GM23248 (cell line): ENCODE measurements at regions not wholly inside any gene's neighbourhood (a gene's known extent, or its start where the extent isn't known, plus 50 kb on each side); places are given as distances from the start of the nearest gene placed in this dataset.

Experiments used
- DNase-seq: peaks from one replicate; pipeline ENCODE4 v3.0.0-alpha.2; 2015
- H2AFZ ChIP-seq: fragments of 200-600 bp; sonication (generic); 2 replicates; pipeline ENCODE4 v1.6.1; 2016; ENCODE audit warnings: antibody characterized with exemption
- H3F3A ChIP-seq: fragments of 200-600 bp; sonication (generic); 2 replicates; pipeline ENCODE4 v1.6.1; 2016; ENCODE audit warnings: mild to moderate bottlenecking, antibody characterized with exemption, mixed run types; ENCODE audit not compliant: insufficient read depth
- H3K27ac ChIP-seq: fragments of 200-600 bp; sonication (generic); 2 replicates; pipeline ENCODE4 v1.5.1; 2016; ENCODE audit warnings: mild to moderate bottlenecking
- H3K27me3 ChIP-seq: fragments of 200-600 bp; sonication (generic); replicated peaks from 2 replicates; pipeline ENCODE4 v1.6.1; 2016; ENCODE audit warnings: mild to moderate bottlenecking; ENCODE audit not compliant: insufficient read depth
- H3K36me3 ChIP-seq: fragments of 200-600 bp; sonication (generic); 2 replicates; pipeline ENCODE4 v1.6.1; 2016; ENCODE audit warnings: low read depth, mild to moderate bottlenecking
- H3K4me1 ChIP-seq: fragments of 200-600 bp; sonication (generic); 2 replicates; pipeline ENCODE4 v1.6.1; 2016; ENCODE audit warnings: mild to moderate bottlenecking; ENCODE audit not compliant: insufficient read depth
- H3K4me2 ChIP-seq: fragments of 200-600 bp; sonication (generic); one replicate; pipeline ENCODE4 v1.6.1; 2016; ENCODE audit warnings: mild to moderate bottlenecking; ENCODE audit not compliant: unreplicated experiment
- H3K4me3 ChIP-seq: fragments of 200-600 bp; sonication (generic); 2 replicates; pipeline ENCODE4 v1.5.1; 2016; ENCODE audit warnings: mild to moderate bottlenecking
- H3K79me2 ChIP-seq: fragments of 200-600 bp; sonication (generic); 2 replicates; pipeline ENCODE4 v1.6.1; 2016; ENCODE audit warnings: mild to moderate bottlenecking; ENCODE audit not compliant: insufficient read depth
- H3K9ac ChIP-seq: fragments of 200-600 bp; sonication (generic); 2 replicates; pipeline ENCODE4 v1.6.1; 2016; ENCODE audit warnings: mild to moderate bottlenecking
- H3K9me2 ChIP-seq: fragments of 200-600 bp; sonication (generic); 2 replicates; pipeline ENCODE4 v1.6.1; 2016; ENCODE audit warnings: mixed run types, mild to moderate bottlenecking, moderate library complexity; ENCODE audit not compliant: insufficient read depth
- H3K9me3 ChIP-seq: fragments of 200-600 bp; sonication (generic); one replicate; pipeline ENCODE4 v1.6.1; 2017; ENCODE audit warnings: low read depth
- H4K20me1 ChIP-seq: fragments of 200-600 bp; sonication (generic); 2 replicates; pipeline ENCODE4 v1.6.0; 2016; ENCODE audit not compliant: insufficient read depth
- EZH2 ChIP-seq: fragments of 200-600 bp; sonication (generic); IDR thresholded peaks from 2 replicates; pipeline ENCODE4 v1.6.1; 2018; ENCODE audit warnings: antibody characterized with exemption, mild to moderate bottlenecking; ENCODE audit not compliant: insufficient read depth, poor library complexity, severe bottlenecking
- EZH2phosphoT487 ChIP-seq: fragments of 200-600 bp; sonication (generic); IDR thresholded peaks from 2 replicates; pipeline ENCODE4 v1.6.1; 2018; ENCODE audit warnings: antibody characterized with exemption, moderate library complexity, mild to moderate bottlenecking, low read depth; ENCODE audit not compliant: insufficient read depth
- WGBS, 2 experiments: methylation state at CpG; one replicate each; pipeline ENCODE4 v1.1.6; 2015 to 2017; ENCODE audit warnings: low lambda C conversion rate in 2 of 2, low coverage in 1 of 2; ENCODE audit errors: missing lambda C conversion rate in 2 of 2; 5-methylcytosine and 5-hydroxymethylcytosine counted together
- in situ Hi-C: fragments of 300-500 bp; cut with MboI; formaldehyde crosslinking; loops from 2 replicates; pipeline ENCODE4 v1.15.0; 2020

DNA sequence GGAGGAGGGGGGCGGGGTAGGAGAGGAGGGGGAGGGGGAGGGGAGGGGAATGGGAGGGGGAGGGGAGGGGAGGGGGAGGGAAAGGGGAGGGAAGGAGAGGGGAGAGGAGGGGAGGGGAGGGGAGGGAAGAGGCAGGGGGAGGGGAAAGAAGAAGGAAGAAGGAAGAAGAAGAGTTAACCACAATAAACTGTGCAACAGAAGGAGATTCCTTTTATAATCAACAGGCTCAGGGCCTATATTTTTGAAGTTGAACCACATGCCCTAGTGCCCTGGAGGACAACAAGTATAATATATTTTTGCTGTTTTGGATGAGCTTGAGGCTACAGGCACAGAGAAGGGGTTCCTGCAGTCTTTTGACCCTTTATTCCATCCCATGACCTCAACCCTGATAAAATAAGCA lies 228.2 kb upstream of the IRF2BP2 start:
- in situ Hi-C loops, result no loop called here
- Histone ChIP-seq H3K9me3 (no peaks in the 10 kb centered on the region), H3K4me3 (no peak overlapping the region), H3K27me3 (no peaks in the 10 kb centered on the region), H3K9ac (no peak overlapping the region), H3K27ac (no peak overlapping the region), H3K4me1 (peaks cover 8% of the 10 kb centered on the region), H3K36me3 (no peaks in the 10 kb centered on the region), H3K79me2 (no peaks in the 10 kb centered on the region), H3K4me2 (no peak overlapping the region), H3K9me2 (no peaks in the 10 kb centered on the region), H4K20me1 (no peaks in the 10 kb centered on the region), H2AFZ (no peak overlapping the region), H3F3A (no peaks in the 10 kb centered on the region)
- TF ChIP-seq EZH2phosphoT487 (no peak), EZH2 (no peak)
- no peak for DNase-seq
- 70 to 100% methylated on average over 1 of the region's 1 CpG for WGBS, 2 experiments

DNA sequence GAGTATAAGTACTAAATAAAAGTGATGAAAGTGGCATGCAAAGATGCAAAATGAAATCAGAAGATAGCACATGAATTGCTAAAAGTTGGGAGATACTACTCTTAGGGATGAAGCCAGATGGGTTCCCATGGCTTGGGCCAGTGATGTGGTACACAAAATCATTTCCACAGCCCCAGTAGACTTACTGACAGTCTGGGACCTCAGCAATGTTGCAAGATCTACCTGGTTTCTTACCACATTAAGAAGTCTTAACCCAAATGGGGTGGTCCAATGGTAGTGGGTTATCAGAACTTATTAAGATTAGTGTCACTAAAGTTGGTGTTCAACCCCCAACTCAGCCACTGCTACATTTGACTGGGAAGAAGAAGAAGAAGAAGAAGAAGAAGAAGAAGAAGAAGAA lies 227.7 kb upstream of the IRF2BP2 start:
- H3K9me3 ChIP-seq, result no peaks in the 10 kb centered on the region
- H3K27ac ChIP-seq, result no peak overlapping the region
- H3K9ac ChIP-seq, result no peak overlapping the region
- H3K9me2 ChIP-seq, result no peaks in the 10 kb centered on the region
- in situ Hi-C loops, result no loop called here
- H3K27me3 ChIP-seq, result no peaks in the 10 kb centered on the region
- DNase-seq, result no peak
- H3K4me1 ChIP-seq, result peaks cover 8% of the 10 kb centered on the region
- no peaks in the 10 kb centered on the region for H3F3A ChIP-seq
- no peaks in the 10 kb centered on the region for H4K20me1 ChIP-seq
- TF ChIP-seq EZH2phosphoT487, result no peak
- no peak for TF ChIP-seq EZH2
- no peak overlapping the region for H2AFZ ChIP-seq
- H3K79me2 ChIP-seq, result no peaks in the 10 kb centered on the region
- H3K36me3 ChIP-seq, result no peaks in the 10 kb centered on the region
- H3K4me3 ChIP-seq, result no peak overlapping the region
- H3K4me2 ChIP-seq, result no peak overlapping the region

DNA sequence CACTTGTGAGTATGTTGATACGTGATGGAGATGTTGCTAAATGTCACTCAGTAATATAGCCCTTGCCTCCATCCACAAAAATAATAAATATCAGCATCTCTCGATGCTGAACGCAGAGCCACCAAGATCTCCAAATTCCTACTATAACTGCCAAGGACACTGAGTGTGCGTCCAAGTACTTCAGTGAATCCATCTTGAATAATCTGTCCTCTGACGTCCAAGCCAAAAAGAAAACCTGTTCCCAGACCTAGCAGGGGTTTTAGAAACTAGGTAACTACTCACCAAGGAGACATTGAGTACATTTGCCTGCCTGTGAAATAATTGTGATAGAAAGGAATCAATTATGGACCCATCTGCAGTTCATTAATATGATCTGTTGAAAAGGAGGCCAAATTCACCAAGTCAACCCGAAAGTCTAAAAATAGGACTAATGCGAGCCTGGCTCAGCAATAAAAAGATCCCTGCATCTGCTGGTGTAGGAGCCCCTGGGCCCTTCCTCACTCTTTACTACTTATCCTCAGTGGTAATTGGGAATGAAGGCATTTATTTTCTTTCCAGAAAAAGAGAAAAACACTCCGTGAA lies 226.9 kb upstream of the IRF2BP2 start:
- no peaks in the 10 kb centered on the region for H3F3A ChIP-seq
- no peak for DNase-seq
- H3K27ac ChIP-seq, result no peak overlapping the region
- in situ Hi-C loops, result no loop called here
- TF ChIP-seq EZH2 (no peak), EZH2phosphoT487 (no peak)
- no peaks in the 10 kb centered on the region for H3K79me2 ChIP-seq
- no peaks in the 10 kb centered on the region for H3K9me3 ChIP-seq
- no peaks in the 10 kb centered on the region for H3K9me2 ChIP-seq
- no peaks in the 10 kb centered on the region for H4K20me1 ChIP-seq
- no peak overlapping the region for H3K4me2 ChIP-seq
- H3K9ac ChIP-seq, result no peak overlapping the region
- H3K27me3 ChIP-seq, result no peaks in the 10 kb centered on the region
- peaks cover 8% of the 10 kb centered on the region for H3K4me1 ChIP-seq
- no peaks in the 10 kb centered on the region for H3K36me3 ChIP-seq
- no peak overlapping the region for H3K4me3 ChIP-seq
- H2AFZ ChIP-seq, result no peak overlapping the region
- WGBS, 2 experiments, result 38 to 46% methylated on average over 8 of the region's 8 CpGs

DNA sequence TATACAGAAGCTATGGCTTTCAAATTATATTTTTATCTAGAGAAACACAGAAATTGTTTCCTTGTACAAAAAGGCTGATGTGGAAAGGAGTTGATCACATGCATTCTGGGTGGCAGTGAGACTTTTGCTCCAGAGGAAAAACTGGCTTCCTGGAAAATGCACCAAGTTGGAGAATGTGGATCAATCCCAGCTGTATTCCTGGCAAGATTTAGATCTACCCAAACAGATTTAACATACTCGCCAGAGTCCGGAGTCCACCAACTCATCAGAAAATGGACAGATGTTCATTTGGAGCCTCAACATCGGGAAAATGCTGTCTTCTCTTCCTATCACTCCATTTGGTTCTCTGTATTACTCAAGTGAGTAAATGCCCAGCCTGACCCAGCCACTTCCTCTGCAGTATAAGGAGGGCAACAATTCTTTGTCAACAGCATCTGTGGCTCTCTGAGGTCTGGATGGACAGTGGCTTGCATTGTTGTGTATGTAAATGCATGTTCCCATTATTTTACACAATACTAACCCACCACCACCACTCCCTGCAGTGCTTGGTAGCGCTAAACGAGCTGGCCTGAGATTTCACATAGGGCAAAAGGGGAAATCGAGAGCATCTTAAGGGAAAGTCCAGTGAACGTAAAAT lies 226.2 kb upstream of the IRF2BP2 start:
- Histone ChIP-seq H4K20me1 (no peaks in the 10 kb centered on the region), H3K4me2 (no peak overlapping the region), H3K9me2 (no peaks in the 10 kb centered on the region), H3K4me3 (no peak overlapping the region), H3K79me2 (no peaks in the 10 kb centered on the region), H3K27ac (no peak overlapping the region), H3K36me3 (no peaks in the 10 kb centered on the region), H3K27me3 (no peaks in the 10 kb centered on the region), H3K9ac (no peak overlapping the region), H3K9me3 (no peaks in the 10 kb centered on the region), H3F3A (no peaks in the 10 kb centered on the region), H2AFZ (no peak overlapping the region), H3K4me1 (peaks cover 6% of the 10 kb centered on the region)
- 69 to 77% methylated on average over 7 of the region's 7 CpGs for WGBS, 2 experiments
- TF ChIP-seq EZH2, result no peak
- no peak for TF ChIP-seq EZH2phosphoT487
- in situ Hi-C loops, result no loop called here
- DNase-seq, result no peak
